ENCODE measurements at regions not wholly inside any gene's neighbourhood (a gene's known extent, or its start where the extent isn't known, plus 50 kb on each side); places are given as distances from the start of the nearest gene placed in this dataset.

- no peak for TF ChIP-seq CTCF (IDR thresholded peaks at IDR 0.05 in 8 of 11, conservative IDR thresholded peaks at IDR 0.05 in 3 of 11)
- no peak for TF ChIP-seq POLR2A (IDR thresholded peaks at IDR 0.05)
These were observed 932.2 kb downstream of the SLC6A15 start for GRCh38 chr12:83980398-83980797.

Data from spleen (tissue), 7 donors.